ENCODE measurements at regions not wholly inside any gene's neighbourhood (a gene's known extent, or its start where the extent isn't known, plus 50 kb on each side); places are given as distances from the start of the nearest gene placed in this dataset.

DNA sequence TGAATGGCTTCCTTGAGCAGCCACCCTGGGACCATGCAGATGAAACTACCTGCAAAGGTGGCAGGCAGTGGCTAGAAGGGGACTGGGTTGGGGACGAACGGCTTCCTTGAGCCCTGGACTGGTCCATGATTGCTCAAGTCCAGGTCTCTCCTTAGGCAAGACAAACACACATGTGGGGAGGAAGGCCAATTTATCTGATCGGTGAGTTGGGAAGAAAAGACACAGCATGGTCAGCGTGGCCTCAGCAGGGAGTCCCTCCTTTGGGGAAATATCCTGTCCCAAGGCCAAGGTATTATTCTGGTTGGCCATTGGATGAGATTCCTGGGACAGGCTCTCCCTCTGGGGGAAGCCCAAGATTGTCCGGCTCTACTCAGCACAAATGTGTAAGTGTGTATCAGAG is 116.3 kb upstream of the ERG start:
- TF ChIP-seq ZFX (IDR thresholded peaks at IDR 0.05; ENCODE audit: borderline replicate concordance): no peak
- TF ChIP-seq, protein P1, sequence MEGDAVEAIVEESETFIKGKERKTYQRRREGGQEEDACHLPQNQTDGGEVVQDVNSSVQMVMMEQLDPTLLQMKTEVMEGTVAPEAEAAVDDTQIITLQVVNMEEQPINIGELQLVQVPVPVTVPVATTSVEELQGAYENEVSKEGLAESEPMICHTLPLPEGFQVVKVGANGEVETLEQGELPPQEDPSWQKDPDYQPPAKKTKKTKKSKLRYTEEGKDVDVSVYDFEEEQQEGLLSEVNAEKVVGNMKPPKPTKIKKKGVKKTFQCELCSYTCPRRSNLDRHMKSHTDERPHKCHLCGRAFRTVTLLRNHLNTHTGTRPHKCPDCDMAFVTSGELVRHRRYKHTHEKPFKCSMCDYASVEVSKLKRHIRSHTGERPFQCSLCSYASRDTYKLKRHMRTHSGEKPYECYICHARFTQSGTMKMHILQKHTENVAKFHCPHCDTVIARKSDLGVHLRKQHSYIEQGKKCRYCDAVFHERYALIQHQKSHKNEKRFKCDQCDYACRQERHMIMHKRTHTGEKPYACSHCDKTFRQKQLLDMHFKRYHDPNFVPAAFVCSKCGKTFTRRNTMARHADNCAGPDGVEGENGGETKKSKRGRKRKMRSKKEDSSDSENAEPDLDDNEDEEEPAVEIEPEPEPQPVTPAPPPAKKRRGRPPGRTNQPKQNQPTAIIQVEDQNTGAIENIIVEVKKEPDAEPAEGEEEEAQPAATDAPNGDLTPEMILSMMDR (IDR thresholded peaks at IDR 0.05): no peak
- H3K27ac ChIP-seq: no peak overlapping the region

DNA sequence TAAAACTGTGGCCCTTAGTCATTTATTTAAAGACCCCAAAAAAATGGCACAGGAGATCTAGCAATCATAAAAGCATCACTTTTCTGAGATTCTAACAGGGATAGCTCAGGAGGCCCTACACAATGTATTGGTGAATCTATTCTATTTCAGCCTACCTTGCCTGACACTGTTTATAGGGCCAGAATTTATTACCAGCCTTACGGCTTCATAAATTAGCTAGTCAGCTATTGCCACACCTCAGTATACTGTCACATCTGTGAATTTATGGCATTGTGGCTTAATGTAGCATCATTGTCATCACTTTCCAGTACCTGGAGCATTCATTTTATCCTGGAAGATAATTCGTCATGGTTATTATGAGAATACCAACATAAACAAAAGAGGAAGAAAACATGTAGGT is 121.2 kb upstream of the ERG start:
- H3K27ac ChIP-seq: no peak overlapping the region
- no peak for TF ChIP-seq ZFX (IDR thresholded peaks at IDR 0.05; ENCODE audit: borderline replicate concordance)
- TF ChIP-seq, protein P1 (IDR thresholded peaks at IDR 0.05): no peak

DNA sequence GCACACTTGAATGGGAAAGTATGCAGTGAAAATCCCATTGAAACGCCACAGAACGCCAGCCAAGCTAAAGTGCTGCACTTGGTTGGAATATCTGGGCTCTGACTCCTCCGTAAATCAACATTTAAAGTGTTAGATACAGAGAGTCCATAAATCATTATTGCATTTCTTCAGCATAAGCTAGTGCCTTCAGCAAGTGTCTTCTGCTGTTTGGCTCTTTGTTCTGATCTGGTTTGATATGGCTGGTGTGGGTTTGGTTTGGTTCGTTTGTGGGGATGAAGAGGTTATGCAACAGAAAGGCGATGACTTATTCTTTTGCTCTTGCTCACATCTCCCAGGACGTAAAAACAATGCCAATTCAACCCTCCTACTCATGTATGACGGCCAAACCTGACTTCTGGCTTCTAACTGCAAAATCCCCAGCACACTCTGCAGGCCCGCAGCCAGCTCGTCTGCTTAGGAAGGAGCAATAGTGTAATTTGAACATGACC is 121.8 kb upstream of the ERG start:
- H3K27ac ChIP-seq: no peak overlapping the region
- no peak for TF ChIP-seq ZFX (IDR thresholded peaks at IDR 0.05; ENCODE audit: borderline replicate concordance)
- TF ChIP-seq, protein P1 (IDR thresholded peaks at IDR 0.05): no peak

- TF ChIP-seq, protein P1 (IDR thresholded peaks at IDR 0.05): no peak
- no peak for TF ChIP-seq ZFX (IDR thresholded peaks at IDR 0.05; ENCODE audit: borderline replicate concordance)
- H3K27ac ChIP-seq: no peak overlapping the region
These were observed 122.9 kb upstream of the ERG start for GRCh38 chr21:38621132-38621531.

GRCh38 chr21:38622081-38622826 is 124.0 kb upstream of the ERG start:
- no peak overlapping the region for H3K27ac ChIP-seq
- TF ChIP-seq, protein P1 (IDR thresholded peaks at IDR 0.05): no peak
- TF ChIP-seq ZFX (IDR thresholded peaks at IDR 0.05; ENCODE audit: borderline replicate concordance): no peak

- H3K27ac ChIP-seq: no peak overlapping the region
- TF ChIP-seq, protein P1 (IDR thresholded peaks at IDR 0.05): no peak
- TF ChIP-seq ZFX (IDR thresholded peaks at IDR 0.05; ENCODE audit: borderline replicate concordance): no peak
These were observed 124.5 kb upstream of the ERG start for GRCh38 chr21:38622827-38623209.

GRCh38 chr21:38623552-38623951 is 125.3 kb upstream of the ERG start:
- H3K27ac ChIP-seq: no peak overlapping the region
- TF ChIP-seq, protein P1 (IDR thresholded peaks at IDR 0.05): no peak
- TF ChIP-seq ZFX (IDR thresholded peaks at IDR 0.05; ENCODE audit: borderline replicate concordance): no peak
